ENCODE measurements at regions not wholly inside any gene's neighbourhood (a gene's known extent, or its start where the extent isn't known, plus 50 kb on each side); places are given as distances from the start of the nearest gene placed in this dataset.

GRCh38 chr9:94198414-94198813 lies 60.7 kb upstream of the ZNF169 start:
- H3K27ac ChIP-seq (ENCODE audit: low read depth in 2 of 2, low read length in 2 of 2): no peak overlapping the region
- no peak overlapping the region for H3K4me3 ChIP-seq (ENCODE audit: low read length in 3 of 3)
- DNase-seq (no peak), FAIRE-seq (no peak)
- H3K36me3 ChIP-seq (ENCODE audit: control insufficient read depth in 2 of 3, insufficient read depth in 3 of 3, low read length in 3 of 3): no peaks in the 10 kb centered on the region
- peaks cover 0 to 15% (median 3%) of the 10 kb centered on the region in 3 donors for H3K9me3 ChIP-seq (ENCODE audit: control insufficient read depth in 2 of 3, insufficient read depth in 1 of 3, low read length in 3 of 3)
- no peaks in the 10 kb centered on the region for H3K4me1 ChIP-seq (ENCODE audit: control insufficient read depth in 2 of 3, insufficient read depth in 2 of 3, low read depth in 1 of 3, low read length in 3 of 3)
- H3K27me3 ChIP-seq (ENCODE audit: control insufficient read depth, insufficient read depth, low read length): no peaks in the 10 kb centered on the region
- no peak for TF ChIP-seq CTCF (IDR thresholded peaks at IDR 0.05; ENCODE audit: borderline replicate concordance, extremely low read depth, insufficient read depth)
- no peak overlapping the region for H3K9ac ChIP-seq (ENCODE audit: low read length in 3 of 3)
- intact Hi-C loops (cut with DNase I): no loop called here

DNA sequence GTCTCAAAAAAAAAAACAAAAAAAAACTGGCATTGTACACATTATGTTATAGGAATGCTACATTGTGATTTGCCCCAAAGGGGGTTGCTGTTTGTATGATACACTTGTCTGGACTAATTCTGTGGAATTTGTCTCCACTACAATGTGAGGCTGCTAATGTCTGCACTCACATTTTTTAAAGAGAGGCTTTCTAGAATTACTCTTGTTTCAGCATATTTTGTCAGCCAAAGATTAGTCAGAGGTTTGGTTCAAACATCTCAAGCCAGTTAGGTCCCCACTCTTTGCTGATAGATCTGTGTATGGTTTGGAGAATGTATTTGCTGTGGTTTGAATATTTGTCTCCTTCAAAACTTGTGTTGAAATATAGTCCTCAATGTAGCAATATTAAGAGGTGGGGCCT lies 59.3 kb upstream of the ZNF169 start:
- no peak for DNase-seq
- Histone ChIP-seq H3K27me3 (ENCODE audit: control insufficient read depth, insufficient read depth, low read length) (no peaks in the 10 kb centered on the region), H3K4me1 (ENCODE audit: control insufficient read depth in 2 of 3, insufficient read depth in 2 of 3, low read depth in 1 of 3, low read length in 3 of 3) (no peaks in the 10 kb centered on the region), H3K9me3 (ENCODE audit: control insufficient read depth in 2 of 3, insufficient read depth in 1 of 3, low read length in 3 of 3) (peaks cover 0 to 15% (median 3%) of the 10 kb centered on the region in 3 donors), H3K27ac (ENCODE audit: low read depth in 2 of 2, low read length in 2 of 2) (no peak overlapping the region), H3K4me3 (ENCODE audit: low read length in 3 of 3) (no peak overlapping the region), H3K36me3 (ENCODE audit: control insufficient read depth in 2 of 3, insufficient read depth in 3 of 3, low read length in 3 of 3) (no peaks in the 10 kb centered on the region), H3K9ac (ENCODE audit: low read length in 3 of 3) (no peak overlapping the region)
- FAIRE-seq: no peak
- no peak for TF ChIP-seq CTCF (IDR thresholded peaks at IDR 0.05; ENCODE audit: borderline replicate concordance, extremely low read depth, insufficient read depth)
- intact Hi-C loops (cut with DNase I): no loop called here

- Histone ChIP-seq H3K36me3 (ENCODE audit: control insufficient read depth in 2 of 3, insufficient read depth in 3 of 3, low read length in 3 of 3) (no peaks in the 10 kb centered on the region), H3K9ac (ENCODE audit: low read length in 3 of 3) (no peak overlapping the region), H3K27me3 (ENCODE audit: control insufficient read depth, insufficient read depth, low read length) (no peaks in the 10 kb centered on the region), H3K27ac (ENCODE audit: low read depth in 2 of 2, low read length in 2 of 2) (no peak overlapping the region), H3K4me3 (ENCODE audit: low read length in 3 of 3) (no peak overlapping the region), H3K4me1 (ENCODE audit: control insufficient read depth in 2 of 3, insufficient read depth in 2 of 3, low read depth in 1 of 3, low read length in 3 of 3) (no peaks in the 10 kb centered on the region), H3K9me3 (ENCODE audit: control insufficient read depth in 2 of 3, insufficient read depth in 1 of 3, low read length in 3 of 3) (peaks cover 0 to 3% (median 0%) of the 10 kb centered on the region in 3 donors)
- DNase-seq (no peak), FAIRE-seq (no peak)
- intact Hi-C loops (cut with DNase I): no loop called here
- TF ChIP-seq CTCF (IDR thresholded peaks at IDR 0.05; ENCODE audit: borderline replicate concordance, extremely low read depth, insufficient read depth): no peak
These were observed 54.9 kb upstream of the ZNF169 start for GRCh38 chr9:94204174-94204573.

- no peak overlapping the region for H3K27ac ChIP-seq (ENCODE audit: low read depth in 2 of 2, low read length in 2 of 2)
- TF ChIP-seq CTCF (IDR thresholded peaks at IDR 0.05; ENCODE audit: borderline replicate concordance, extremely low read depth, insufficient read depth): no peak
- DNase-seq (no peak), FAIRE-seq (no peak)
- H3K4me3 ChIP-seq (ENCODE audit: low read length in 3 of 3): no peak overlapping the region
- peaks cover 0 to 3% (median 0%) of the 10 kb centered on the region in 3 donors for H3K9me3 ChIP-seq (ENCODE audit: control insufficient read depth in 2 of 3, insufficient read depth in 1 of 3, low read length in 3 of 3)
- H3K4me1 ChIP-seq (ENCODE audit: control insufficient read depth in 2 of 3, insufficient read depth in 2 of 3, low read depth in 1 of 3, low read length in 3 of 3): no peaks in the 10 kb centered on the region
- no peak overlapping the region for H3K9ac ChIP-seq (ENCODE audit: low read length in 3 of 3)
- no peaks in the 10 kb centered on the region for H3K36me3 ChIP-seq (ENCODE audit: control insufficient read depth in 2 of 3, insufficient read depth in 3 of 3, low read length in 3 of 3)
- no peaks in the 10 kb centered on the region for H3K27me3 ChIP-seq (ENCODE audit: control insufficient read depth, insufficient read depth, low read length)
- intact Hi-C loops (cut with DNase I): no loop called here
These were observed 51.3 kb upstream of the ZNF169 start for GRCh38 chr9:94207781-94208180.
